Right lobe of liver (tissue), 4 donors: ENCODE measurements at regions not wholly inside any gene's neighbourhood (a gene's known extent, or its start where the extent isn't known, plus 50 kb on each side); places are given as distances from the start of the nearest gene placed in this dataset.
"Not testable (repeated sequence)": the region's sequence is repeated elsewhere in the genome, so short reads cannot be mapped to it uniquely, and the experiment has no call there.

ENCODE experiments used
- POLR2A ChIP-seq: fragments of 450-650 bp; IDR thresholded peaks from one replicate; pipeline ENCODE4 v1.6.1; 2017; ENCODE audit warnings: antibody characterized with exemption, mild to moderate bottlenecking
- TF ChIP-seq, protein P1 (sequence below), 4 donors: fragments of 200-600 bp in 3 of 4; fragments of 450-650 bp in 1 of 4; IDR thresholded peaks; one replicate each; pipeline versions ENCODE4 v1.5.1 to v1.8.0; 2016 to 2022; ENCODE audit warnings: antibody characterized with exemption in 4 of 4, mild to moderate bottlenecking in 2 of 4
- donor health status: DM: no; HTN: no; CAD: no.
- donor health status: DM: no; HTN: no; CAD: no.
- donor health status: DM: no; HTN: yes; CAD: no.

DNA sequence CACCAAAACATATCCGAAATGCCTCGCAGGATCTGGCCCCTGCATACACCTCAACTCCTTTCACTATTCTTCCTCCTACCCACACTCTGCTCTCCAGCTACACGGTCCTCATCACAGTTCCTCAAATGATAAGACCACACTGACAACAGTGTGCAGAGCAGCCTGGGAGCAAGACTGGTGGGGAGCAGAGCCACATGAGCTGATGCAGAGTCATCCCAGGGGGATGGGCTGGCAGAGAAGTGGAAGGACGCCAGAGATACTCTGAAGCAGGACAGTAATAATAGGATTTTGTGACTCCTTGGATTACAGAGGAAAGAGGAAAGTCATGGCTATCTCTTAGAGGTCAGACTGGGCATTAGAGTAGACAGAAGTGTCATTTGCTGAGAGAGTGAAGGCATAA, 167.2 kb downstream of the AVL9 start:
- TF ChIP-seq, protein P1, sequence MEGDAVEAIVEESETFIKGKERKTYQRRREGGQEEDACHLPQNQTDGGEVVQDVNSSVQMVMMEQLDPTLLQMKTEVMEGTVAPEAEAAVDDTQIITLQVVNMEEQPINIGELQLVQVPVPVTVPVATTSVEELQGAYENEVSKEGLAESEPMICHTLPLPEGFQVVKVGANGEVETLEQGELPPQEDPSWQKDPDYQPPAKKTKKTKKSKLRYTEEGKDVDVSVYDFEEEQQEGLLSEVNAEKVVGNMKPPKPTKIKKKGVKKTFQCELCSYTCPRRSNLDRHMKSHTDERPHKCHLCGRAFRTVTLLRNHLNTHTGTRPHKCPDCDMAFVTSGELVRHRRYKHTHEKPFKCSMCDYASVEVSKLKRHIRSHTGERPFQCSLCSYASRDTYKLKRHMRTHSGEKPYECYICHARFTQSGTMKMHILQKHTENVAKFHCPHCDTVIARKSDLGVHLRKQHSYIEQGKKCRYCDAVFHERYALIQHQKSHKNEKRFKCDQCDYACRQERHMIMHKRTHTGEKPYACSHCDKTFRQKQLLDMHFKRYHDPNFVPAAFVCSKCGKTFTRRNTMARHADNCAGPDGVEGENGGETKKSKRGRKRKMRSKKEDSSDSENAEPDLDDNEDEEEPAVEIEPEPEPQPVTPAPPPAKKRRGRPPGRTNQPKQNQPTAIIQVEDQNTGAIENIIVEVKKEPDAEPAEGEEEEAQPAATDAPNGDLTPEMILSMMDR (IDR thresholded peaks at IDR 0.05) = not testable (repeated sequence)
- not testable (repeated sequence) for TF ChIP-seq POLR2A
